H1 (cell line): ENCODE measurements at regions not wholly inside any gene's neighbourhood (a gene's known extent, or its start where the extent isn't known, plus 50 kb on each side); places are given as distances from the start of the nearest gene placed in this dataset.
"Not testable (repeated sequence)": the region's sequence is repeated elsewhere in the genome, so short reads cannot be mapped to it uniquely, and the experiment has no call there.

Source experiments
- CTCF ChIA-PET: fragments of 300-600 bp; sonication (Branson Sonifier 250); formaldehyde crosslinking; loops from one replicate; lab custom pipeline; 2021; ENCODE audit not compliant: partially characterized antibody; lab: Charles Lee
- POLR2A ChIA-PET: fragments of 300-600 bp; sonication (Branson Sonifier 250); formaldehyde crosslinking; loops from one replicate; lab custom pipeline; 2021; ENCODE audit warnings: inconsistent platforms; ENCODE audit not compliant: partially characterized antibody; lab: Charles Lee
- DNase-seq, 2 experiments: peaks; one replicate each; pipeline versions ENCODE4 v3.0.0 to v3.0.0-alpha.2; 2010 to 2022; ENCODE audit warnings: low spot score in 2 of 2, low read depth in 1 of 2, mixed read lengths in 1 of 2
- FAIRE-seq: peaks from 2 replicates; lab custom pipeline; 2011; peaks lifted over from hg19 to GRCh38; lab: Jason Lieb, UNC
- H2AFZ ChIP-seq: 2 replicates; pipeline ENCODE4 v1.8.1; 2012; ENCODE audit warnings: low read length, inconsistent platforms
- H2AK5ac ChIP-seq: 2 replicates; pipeline ENCODE4 v1.6.1; 2013; ENCODE audit warnings: low read depth, low read length
- H2BK120ac ChIP-seq: replicated peaks from 2 replicates; pipeline ENCODE3; 2013; ENCODE audit warnings: low read depth, low read length, inconsistent platforms
- H2BK12ac ChIP-seq: 2 replicates; pipeline ENCODE4 v1.6.1; 2013; ENCODE audit warnings: low read depth, low read length
- H2BK15ac ChIP-seq: 2 replicates; pipeline ENCODE4 v1.6.1; 2013; ENCODE audit warnings: low read length
- H2BK20ac ChIP-seq: 2 replicates; pipeline ENCODE4 v1.6.1; 2013; ENCODE audit warnings: low read length
- H2BK5ac ChIP-seq: 2 replicates; pipeline ENCODE4 v1.6.1; 2013; ENCODE audit warnings: low read depth, low read length
- H3K14ac ChIP-seq: 2 replicates; pipeline ENCODE4 v1.6.1; 2013; ENCODE audit warnings: inconsistent platforms; ENCODE audit not compliant: insufficient read length
- H3K18ac ChIP-seq: 2 replicates; pipeline ENCODE4 v1.6.1; 2013; ENCODE audit warnings: low read length; ENCODE audit errors: extremely low read depth
- H3K23ac ChIP-seq: 2 replicates; pipeline ENCODE4 v1.6.1; 2013; ENCODE audit warnings: inconsistent platforms; ENCODE audit not compliant: insufficient read length
- H3K23me2 ChIP-seq: 2 replicates; pipeline ENCODE4 v1.6.1; 2013; ENCODE audit warnings: low read depth, low read length
- H3K27ac ChIP-seq: 2 replicates; pipeline ENCODE4 v1.6.1; 2011; ENCODE audit warnings: low read depth, low read length, inconsistent platforms
- H3K27me3 ChIP-seq, 4 experiments: replicated peaks in 1 of 4; 1 replicate in 1 of 4; 2 replicates in 3 of 4; pipeline versions ENCODE4 v1.6.1 to v1.8.1; 2011 to 2013; ENCODE audit warnings: low read length in 3 of 4, mild to moderate bottlenecking in 3 of 4, inconsistent platforms in 2 of 4, mixed read lengths in 2 of 4, moderate library complexity in 1 of 4; ENCODE audit not compliant: control insufficient read depth in 3 of 4, insufficient read depth in 3 of 4; ENCODE audit errors: extremely low read depth in 1 of 4
- H3K36me3 ChIP-seq, 4 experiments: 2 replicates each; pipeline versions ENCODE4 v1.6.1 to v1.8.1; 2011 to 2013; ENCODE audit warnings: mild to moderate bottlenecking in 4 of 4, low read length in 3 of 4, moderate library complexity in 2 of 4, control low read depth in 1 of 4, inconsistent platforms in 1 of 4; ENCODE audit not compliant: insufficient read depth in 4 of 4, control insufficient read depth in 2 of 4
- H3K4ac ChIP-seq: replicated peaks from 2 replicates; pipeline ENCODE3; 2013; ENCODE audit warnings: low read length, low read depth, mixed read lengths, inconsistent platforms; ENCODE audit not compliant: insufficient read length
- H3K4me1 ChIP-seq, 4 experiments: replicated peaks in 1 of 4; 1 replicate in 1 of 4; 2 replicates in 3 of 4; pipeline versions ENCODE4 v1.6.1 to v1.8.1; 2011 to 2013; ENCODE audit warnings: low read length in 3 of 4, inconsistent platforms in 2 of 4, mixed read lengths in 1 of 4; ENCODE audit not compliant: insufficient read depth in 4 of 4, control insufficient read depth in 3 of 4
- H3K4me2 ChIP-seq, 2 experiments: 2 replicates each; pipeline versions ENCODE4 v1.6.1 to v1.8.1; 2011 to 2013; ENCODE audit warnings: low read depth in 2 of 2, low read length in 2 of 2, control low read depth in 1 of 2, inconsistent platforms in 1 of 2, mild to moderate bottlenecking in 1 of 2; ENCODE audit not compliant: insufficient read depth in 1 of 2
- H3K4me3 ChIP-seq, 4 experiments: fragments of 200-600, 300-600 bp in 1 of 4; sonication (generic), shearing (Covaris generic), sonication (Bioruptor Twin) in 1 of 4; 2 replicates each; pipeline versions ENCODE4 v1.5.1 to v1.8.1; 2011 to 2016; ENCODE audit warnings: low read length in 4 of 4, low read depth in 3 of 4, control low read depth in 2 of 4, inconsistent platforms in 2 of 4, mild to moderate bottlenecking in 2 of 4, mixed read lengths in 1 of 4, moderate library complexity in 1 of 4; ENCODE audit not compliant: insufficient read depth in 2 of 4; ENCODE audit errors: extremely low read depth in 1 of 4
- H3K56ac ChIP-seq: replicated peaks from 2 replicates; pipeline ENCODE3; 2013; ENCODE audit warnings: low read depth, mild to moderate bottlenecking, mixed read lengths, low read length, inconsistent platforms; ENCODE audit not compliant: insufficient read length
- H3K79me1 ChIP-seq: 2 replicates; pipeline ENCODE4 v1.6.1; 2013; ENCODE audit warnings: low read depth, low read length, control low read depth
- H3K79me2 ChIP-seq, 2 experiments: 2 replicates each; pipeline versions ENCODE4 v1.6.1 to v1.8.1; 2012 to 2013; ENCODE audit warnings: low read length in 2 of 2, mild to moderate bottlenecking in 2 of 2, inconsistent platforms in 1 of 2; ENCODE audit not compliant: insufficient read depth in 2 of 2, control insufficient read depth in 1 of 2
- H3K9ac ChIP-seq, 4 experiments: replicated peaks in 1 of 4; 1 replicate in 1 of 4; 2 replicates in 3 of 4; pipeline versions ENCODE4 v1.6.1 to v1.8.1; 2011 to 2013; ENCODE audit warnings: low read depth in 3 of 4, low read length in 3 of 4, control low read depth in 2 of 4, mild to moderate bottlenecking in 2 of 4, moderate library complexity in 2 of 4, inconsistent platforms in 1 of 4; ENCODE audit errors: extremely low read depth in 1 of 4
- H3K9me3 ChIP-seq, 2 experiments: 2 replicates each; pipeline versions ENCODE4 v1.6.1 to v1.8.1; 2012 to 2013; ENCODE audit warnings: mild to moderate bottlenecking in 2 of 2, moderate library complexity in 2 of 2, control low read depth in 1 of 2, inconsistent platforms in 1 of 2, low read depth in 1 of 2, low read length in 1 of 2, mixed read lengths in 1 of 2; ENCODE audit not compliant: insufficient read depth in 2 of 2
- H4K20me1 ChIP-seq, 2 experiments: replicated peaks in 1 of 2; 2 replicates each; pipeline versions ENCODE3 to v1.8.1; 2011 to 2013; ENCODE audit warnings: inconsistent platforms in 2 of 2, low read length in 2 of 2, mild to moderate bottlenecking in 1 of 2; ENCODE audit not compliant: insufficient read depth in 2 of 2, control insufficient read depth in 1 of 2
- H4K5ac ChIP-seq: 2 replicates; pipeline ENCODE4 v1.6.1; 2013; ENCODE audit warnings: low read length, low read depth, mixed read lengths, inconsistent platforms; ENCODE audit not compliant: insufficient read length
- H4K8ac ChIP-seq: 2 replicates; pipeline ENCODE4 v1.8.0; 2013; ENCODE audit warnings: mild to moderate bottlenecking, moderate library complexity, low read length, inconsistent platforms; ENCODE audit not compliant: insufficient read depth; ENCODE audit errors: extremely low read depth
- H4K91ac ChIP-seq: replicated peaks from 2 replicates; pipeline ENCODE3; 2013; ENCODE audit warnings: low read length, mixed read lengths, inconsistent platforms; ENCODE audit not compliant: insufficient read length
- ASH2L ChIP-seq: fragments of 200-600, 300-600 bp; sonication (generic); IDR thresholded peaks from one replicate; pipeline ENCODE4 v1.7.1; 2017; ENCODE audit warnings: low read length
- ATF2 ChIP-seq: IDR thresholded peaks from 2 replicates; pipeline ENCODE4 v1.6.1; 2012; ENCODE audit warnings: low read length, inconsistent platforms
- HDAC2 ChIP-seq, 2 experiments: fragments of 300-600 bp in 1 of 2; sonication (generic) in 1 of 2; IDR thresholded peaks; 2 replicates each; pipeline ENCODE4 v1.6.1; 2011 to 2012; ENCODE audit warnings: low read depth in 2 of 2, low read length in 2 of 2, mild to moderate bottlenecking in 2 of 2, moderate library complexity in 2 of 2, borderline replicate concordance in 1 of 2, inconsistent platforms in 1 of 2
- HDAC6 ChIP-seq: IDR thresholded peaks from one replicate; pipeline ENCODE4 v1.7.1; 2012; ENCODE audit warnings: low read depth, mild to moderate bottlenecking, inconsistent platforms, low read length, moderate library complexity
- KDM1A ChIP-seq: fragments of 200-600, 300-600 bp; sonication (generic); IDR thresholded peaks from 2 replicates; pipeline ENCODE4 v1.7.1; 2016; ENCODE audit warnings: mild to moderate bottlenecking, low read length, borderline replicate concordance
- SP2 ChIP-seq: IDR thresholded peaks from 2 replicates; pipeline ENCODE4 v1.6.1; 2012; ENCODE audit warnings: mild to moderate bottlenecking, low read length, inconsistent platforms
- TAF1 ChIP-seq: IDR thresholded peaks from 2 replicates; pipeline ENCODE4 v1.6.1; 2011; ENCODE audit warnings: mild to moderate bottlenecking, low read depth, low read length
- TEAD4 ChIP-seq: IDR thresholded peaks from 2 replicates; pipeline ENCODE4 v1.6.1; 2012; ENCODE audit warnings: low read depth, low read length, inconsistent platforms, mixed read lengths
- WGBS, 2 experiments: shearing (Covaris generic) in 1 of 2; methylation state at CpG; one replicate each; pipeline versions ENCODE4 v1.1.6 to v1.1.7; 2013 to 2015; ENCODE audit warnings: low lambda C conversion rate in 2 of 2, mixed read lengths in 2 of 2, inconsistent platforms in 1 of 2, low coverage in 1 of 2, missing lambda C conversion rate in 1 of 2; ENCODE audit not compliant: insufficient replicate concordance in 2 of 2, insufficient coverage in 1 of 2, insufficient read length in 1 of 2; ENCODE audit errors: extremely low coverage in 1 of 2, missing lambda C conversion rate in 1 of 2; 5-methylcytosine and 5-hydroxymethylcytosine counted together

DNA sequence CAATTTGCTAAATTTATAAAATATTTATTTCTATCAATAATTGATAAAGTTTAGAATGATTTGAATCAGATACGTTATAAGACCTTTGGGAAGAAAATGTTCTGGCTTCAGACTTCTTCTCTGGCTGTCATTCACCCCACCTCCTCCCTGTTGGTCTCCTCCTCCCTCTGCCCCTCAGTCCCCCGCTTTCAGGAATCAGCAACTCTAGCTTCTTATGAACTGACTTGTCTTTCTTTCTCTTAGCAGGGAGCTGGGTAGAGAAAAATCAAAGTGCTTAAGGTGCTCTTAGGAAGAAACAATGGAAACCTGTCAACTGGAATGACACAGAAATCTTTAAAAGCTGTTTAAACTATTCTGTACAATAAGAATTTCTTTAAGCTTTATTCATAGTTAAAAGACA lies 71.3 kb upstream of the ETV3 start (continued):
- TF ChIP-seq TEAD4 (no peak), HDAC6 (no peak), SP2 (no peak), TAF1 (no peak), KDM1A (no peak), HDAC2 (IDR thresholded peaks at IDR 0.05; ENCODE audit: borderline replicate concordance in 1 of 2, low read depth in 2 of 2, low read length in 2 of 2) (no peak), ASH2L (no peak), ATF2 (no peak)

GRCh38 chr1:157205982-157206381 lies 67.8 kb upstream of the ETV3 start:
- H3K4me2 ChIP-seq, H3K27me3 ChIP-seq, DNase-seq, H3K56ac ChIP-seq, H3K23me2 ChIP-seq, H2AK5ac ChIP-seq, H2BK15ac ChIP-seq, H3K4me1 ChIP-seq, H4K91ac ChIP-seq, H2BK120ac ChIP-seq, H4K20me1 ChIP-seq, POLR2A ChIA-PET, H4K5ac ChIP-seq, H3K14ac ChIP-seq, H3K4me3 ChIP-seq, H4K8ac ChIP-seq, H3K9me3 ChIP-seq, H3K79me1 ChIP-seq, H3K36me3 ChIP-seq, H3K4ac ChIP-seq, H2BK20ac ChIP-seq, H2BK5ac ChIP-seq, H3K18ac ChIP-seq, H3K9ac ChIP-seq, FAIRE-seq, H2BK12ac ChIP-seq, H3K79me2 ChIP-seq, H2AFZ ChIP-seq, H3K23ac ChIP-seq, H3K27ac ChIP-seq: not testable (repeated sequence)
- 83% methylated on average over 3 of the region's 3 CpGs; no CpG with 5 or more reads in 1 of the 2 experiments for WGBS, 2 experiments
- CTCF ChIA-PET: interaction anchor here (1.0 to 1.6 kb wide), 5 partner anchors 10 to 279 kb away, joined by 3 to 7 read pairs (median 3); no protein-coding TSS in a partner anchor
